GM12878 (cell line): ENCODE measurements at regions not wholly inside any gene's neighbourhood (a gene's known extent, or its start where the extent isn't known, plus 50 kb on each side); places are given as distances from the start of the nearest gene placed in this dataset.

Source experiments
- ATAC-seq: fragments of 200-7000 bp; cut with Tn5 transposase; 3 replicates; pipeline ENCODE4 v1.9.1; 2020; ENCODE audit warnings: mild to moderate bottlenecking, moderate library complexity
- BruUV-seq: library from RNA; stranded (reverse); fragments of 400-500 nt; replicated peaks from 2 replicates; lab custom pipeline; 2021; lab: Mats Ljungman, UMichigan
- CTCF ChIA-PET: fragments of 300-600 bp; sonication (Branson Sonifier 250); formaldehyde crosslinking; extraction: SDS; loops from one replicate; lab custom pipeline; 2021; ENCODE audit warnings: inconsistent platforms; lab: Yijun Ruan, JAX
- POLR2A ChIA-PET: fragments of 350-600 bp; formaldehyde crosslinking; extraction: SDS; loops from one replicate; lab custom pipeline; 2021; ENCODE audit warnings: inconsistent platforms; lab: Charles Lee
- RAD21 ChIA-PET: fragments of 300-600 bp; sonication (Branson Sonifier 250); formaldehyde crosslinking; loops from one replicate; lab custom pipeline; 2023; ENCODE audit warnings: antibody characterized with exemption; ENCODE audit not compliant: unreplicated experiment; lab: Charles Lee
- SMC1A ChIA-PET: fragments of 300-600 bp; sonication (Branson Sonifier 250); formaldehyde crosslinking; loops from one replicate; lab custom pipeline; 2023; ENCODE audit not compliant: unreplicated experiment, uncharacterized antibody; lab: Charles Lee
- DNase-seq: peaks from one replicate; pipeline ENCODE4 v3.0.0-alpha.2; 2011; ENCODE audit warnings: low read depth, low spot score
- FAIRE-seq: peaks from 3 replicates; lab custom pipeline; 2011; peaks lifted over from hg19 to GRCh38; lab: Jason Lieb, UNC
- H2AFZ ChIP-seq: 2 replicates; pipeline ENCODE4 v1.6.0; 2011; ENCODE audit warnings: low read depth, low read length, control low read depth; ENCODE audit not compliant: control insufficient read depth
- H3K27ac ChIP-seq: 2 replicates; pipeline ENCODE4 v1.5.1; 2011; ENCODE audit warnings: control low read depth; ENCODE audit not compliant: control insufficient read depth, insufficient read depth
- H3K27me3 ChIP-seq, 2 experiments: replicated peaks in 1 of 2; 2 replicates each; pipeline versions ENCODE4 v1.6.0 to v1.6.1; 2011; ENCODE audit warnings: low read length in 1 of 2; ENCODE audit not compliant: control insufficient read depth in 2 of 2, insufficient read depth in 2 of 2
- H3K36me3 ChIP-seq, 2 experiments: 2 replicates each; pipeline ENCODE4 v1.5.1; 2011; ENCODE audit warnings: low read length in 1 of 2; ENCODE audit not compliant: control insufficient read depth in 2 of 2, insufficient read depth in 2 of 2
- H3K4me1 ChIP-seq: 2 replicates; pipeline ENCODE4 v1.6.1; 2011; ENCODE audit warnings: mild to moderate bottlenecking, low read length, moderate library complexity, mixed read lengths; ENCODE audit not compliant: control insufficient read depth, insufficient read depth
- H3K4me2 ChIP-seq: 2 replicates; pipeline ENCODE4 v1.6.0; 2011; ENCODE audit warnings: control low read depth; ENCODE audit not compliant: control insufficient read depth, insufficient read depth
- H3K4me3 ChIP-seq: fragments of 200-600 bp; sonication (generic); 2 replicates; pipeline ENCODE4 v1.5.1; 2016
- H3K79me2 ChIP-seq: 2 replicates; pipeline ENCODE4 v1.6.0; 2011; ENCODE audit warnings: low read length; ENCODE audit not compliant: control insufficient read depth, insufficient read depth
- H3K9ac ChIP-seq: 2 replicates; pipeline ENCODE4 v1.8.0; 2011; ENCODE audit warnings: low read length, control low read depth, mixed read lengths; ENCODE audit not compliant: control insufficient read depth, insufficient read depth
- H3K9me3 ChIP-seq: replicated peaks from 3 replicates; pipeline ENCODE4 v1.5.1; 2011; ENCODE audit warnings: mild to moderate bottlenecking, low read length; ENCODE audit not compliant: control insufficient read depth, insufficient read depth
- H4K20me1 ChIP-seq: 2 replicates; pipeline ENCODE4 v1.6.0; 2011; ENCODE audit not compliant: control insufficient read depth, insufficient read depth
- BCLAF1 ChIP-seq: fragments of 450-650 bp; IDR thresholded peaks from 2 replicates; pipeline ENCODE4 v1.6.1; 2017; ENCODE audit warnings: antibody characterized with exemption, mild to moderate bottlenecking, moderate library complexity
- CBFB ChIP-seq: IDR thresholded peaks from 2 replicates; pipeline ENCODE4 v1.6.1; 2016; ENCODE audit warnings: antibody characterized with exemption, low read depth
- ETV6 ChIP-seq, 2 experiments: fragments of 450-650 bp in 1 of 2; IDR thresholded peaks in 1 of 2; conservative IDR thresholded peaks in 1 of 2; 2 replicates each; pipeline ENCODE4 v1.6.1; 2014; ENCODE audit warnings: antibody characterized with exemption in 1 of 2, borderline replicate concordance in 1 of 2, low read depth in 1 of 2, mild to moderate bottlenecking in 1 of 2, moderate library complexity in 1 of 2
- FOS ChIP-seq: IDR thresholded peaks from 3 replicates; pipeline ENCODE4 v1.6.1; 2011; ENCODE audit warnings: borderline replicate concordance; ENCODE audit not compliant: insufficient read length; ENCODE audit errors: extremely low read depth
- IRF3 ChIP-seq: fragments of 450-650 bp; IDR thresholded peaks from 2 replicates; pipeline ENCODE4 v1.6.1; 2014; ENCODE audit warnings: mild to moderate bottlenecking
- JUNB ChIP-seq: IDR thresholded peaks from 2 replicates; pipeline ENCODE4 v1.6.1; 2016; ENCODE audit warnings: antibody characterized with exemption, mild to moderate bottlenecking
- MEF2B ChIP-seq: fragments of 450-650 bp; IDR thresholded peaks from 2 replicates; pipeline ENCODE4 v1.6.1; 2018; ENCODE audit warnings: mild to moderate bottlenecking, moderate library complexity; ENCODE audit not compliant: partially characterized antibody, poor library complexity, severe bottlenecking
- MLLT1 ChIP-seq: fragments of 450-650 bp; IDR thresholded peaks from 2 replicates; pipeline ENCODE4 v1.6.1; 2016; ENCODE audit warnings: mild to moderate bottlenecking
- NFYB ChIP-seq: IDR thresholded peaks from 2 replicates; pipeline ENCODE4 v1.6.1; 2011; ENCODE audit warnings: low read depth, mild to moderate bottlenecking, low read length, improper control_type of control experiment, moderate library complexity; ENCODE audit not compliant: insufficient read depth
- RUNX3 ChIP-seq: IDR thresholded peaks from 2 replicates; pipeline ENCODE4 v1.6.1; 2012; ENCODE audit warnings: low read length, inconsistent platforms
- SUZ12 ChIP-seq: fragments of 200-600 bp; sonication (generic); IDR thresholded peaks from one replicate; pipeline ENCODE4 v1.6.1; 2018; ENCODE audit warnings: antibody characterized with exemption, mild to moderate bottlenecking; ENCODE audit not compliant: unreplicated experiment
- WRNIP1 ChIP-seq: IDR thresholded peaks from 2 replicates; pipeline ENCODE4 v1.6.1; 2011; ENCODE audit warnings: low read depth, low read length, improper control_type of control experiment, borderline replicate concordance
- ZBTB4 ChIP-seq: fragments of 450-650 bp; formaldehyde crosslinking; IDR thresholded peaks from 2 replicates; pipeline ENCODE4 v1.4.0; 2022; ENCODE audit warnings: mild to moderate bottlenecking, moderate library complexity
- WGBS: methylation state at CpG from one replicate; pipeline ENCODE4 v1.1.6; 2016; ENCODE audit warnings: low lambda C conversion rate; ENCODE audit not compliant: insufficient replicate concordance, insufficient coverage; ENCODE audit errors: missing lambda C conversion rate; 5-methylcytosine and 5-hydroxymethylcytosine counted together
- in situ Hi-C: fragments of 300-500 bp; cut with MboI; formaldehyde crosslinking; loops from 9 replicates; pipeline ENCODE4 v1.14.3; 2018; ENCODE audit warnings: mixed read lengths
- intact Hi-C: fragments of 100-400 bp; cut with micrococcal nuclease; formaldehyde crosslinking; loops from one replicate; pipeline ENCODE4 v1.14.2; 2022; ENCODE audit not compliant: unreplicated experiment

- TF ChIP-seq ETV6 (conservative IDR thresholded peaks at IDR 0.05 in 1 of 2, IDR thresholded peaks at IDR 0.05 in 1 of 2; ENCODE audit: borderline replicate concordance in 1 of 2, low read depth in 1 of 2) = no peak
- TF ChIP-seq, all 136 proteins: peak for 0
Measured at GRCh38 chr5:68817632-68818031, 276.2 kb upstream of the SLC30A5 start (continued).

DNA sequence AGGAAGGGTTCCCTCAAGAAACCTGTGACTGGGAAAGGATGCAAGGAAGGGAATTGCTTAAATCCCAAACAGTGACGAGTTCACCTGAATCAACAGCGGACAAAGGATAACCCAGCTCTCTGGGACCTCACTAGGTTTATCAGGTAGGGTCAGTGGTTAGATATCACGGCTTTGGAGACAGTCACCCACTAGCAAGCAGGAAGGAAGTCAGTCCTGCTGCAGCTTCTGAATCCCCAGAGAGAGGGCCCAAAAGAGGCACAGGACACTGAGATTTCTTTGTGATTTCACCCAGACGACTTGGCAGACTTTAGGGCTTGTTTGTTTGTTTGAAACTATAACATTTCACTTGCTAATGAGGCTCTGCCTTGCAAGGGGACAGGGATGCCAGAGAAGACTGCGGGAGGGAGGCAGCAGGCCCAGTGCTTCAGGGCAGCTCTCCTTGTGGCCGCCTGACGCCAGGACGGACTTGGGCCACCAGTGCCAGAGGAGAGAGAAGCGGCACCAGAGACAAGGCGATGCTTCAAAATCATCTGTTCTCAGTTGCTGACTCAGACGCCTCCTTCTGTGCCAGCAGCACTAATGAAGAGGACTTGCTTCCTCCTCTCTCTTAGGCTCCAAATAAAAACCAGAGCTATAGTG, 275.6 kb upstream of the SLC30A5 start:
- RAD21 ChIA-PET = no interaction called here
- H3K9ac ChIP-seq = no peak overlapping the region
- SMC1A ChIA-PET = interaction anchor here (0.7 kb wide), 1 partner anchor 13 kb away, joined by 3 read pairs; no protein-coding TSS in a partner anchor
- H3K4me1 ChIP-seq = no peaks in the 10 kb centered on the region
- H3K4me2 ChIP-seq = no peak overlapping the region
- no peak for ATAC-seq
- H3K36me3 ChIP-seq = no peaks in the 10 kb centered on the region
- no peak overlapping the region for H2AFZ ChIP-seq
- peaks cover 0 to 3% of the 10 kb centered on the region in 2 experiments; a peak in 2 of 4 replicates for H3K27me3 ChIP-seq
- no peaks in the 10 kb centered on the region for H3K79me2 ChIP-seq
- POLR2A ChIA-PET = no interaction called here
- H4K20me1 ChIP-seq = no peaks in the 10 kb centered on the region
- no peak for FAIRE-seq
- 41% methylated on average over 11 of the region's 11 CpGs for WGBS
- in situ Hi-C loops (no loop called here), intact Hi-C loops (no loop called here)
- H3K27ac ChIP-seq = no peak overlapping the region
- CTCF ChIA-PET = no interaction called here
- no peaks in the 10 kb centered on the region for H3K9me3 ChIP-seq
- no peak for DNase-seq
- H3K4me3 ChIP-seq = no peak overlapping the region
- no TSS peak for BruUV-seq
- TF ChIP-seq IRF3 (no peak), NFYB (no peak), WRNIP1 (no peak), MLLT1 (no peak), MEF2B (no peak), RUNX3 (no peak), SUZ12 (no peak), BCLAF1 (no peak), CBFB (no peak), JUNB (no peak), ZBTB4 (CRISPR knock-in tag) (no peak), FOS (no peak)
